ENCODE measurements at regions not wholly inside any gene's neighbourhood (a gene's known extent, or its start where the extent isn't known, plus 50 kb on each side); places are given as distances from the start of the nearest gene placed in this dataset.

DNA sequence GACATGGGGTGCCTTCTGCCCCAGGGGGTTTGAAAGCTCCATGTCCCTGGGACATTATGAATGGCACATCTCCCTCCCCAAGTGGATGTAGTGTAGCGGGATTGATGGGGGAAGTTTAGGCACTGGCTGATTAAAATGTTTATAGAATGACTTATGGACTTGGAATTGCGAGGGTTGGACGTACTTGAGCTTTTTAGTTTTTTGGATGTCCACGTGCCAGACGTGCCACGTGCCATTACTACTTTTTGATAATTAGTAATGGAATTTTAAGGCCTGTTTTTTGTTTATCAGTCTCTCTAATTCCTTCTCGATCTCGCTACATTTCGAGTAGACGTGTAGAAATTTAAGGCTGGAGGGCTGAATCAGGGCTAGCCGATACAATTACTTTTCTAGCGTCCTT lies 162.8 kb downstream of the TBXT start (continued):
- TF ChIP-seq, protein P1, sequence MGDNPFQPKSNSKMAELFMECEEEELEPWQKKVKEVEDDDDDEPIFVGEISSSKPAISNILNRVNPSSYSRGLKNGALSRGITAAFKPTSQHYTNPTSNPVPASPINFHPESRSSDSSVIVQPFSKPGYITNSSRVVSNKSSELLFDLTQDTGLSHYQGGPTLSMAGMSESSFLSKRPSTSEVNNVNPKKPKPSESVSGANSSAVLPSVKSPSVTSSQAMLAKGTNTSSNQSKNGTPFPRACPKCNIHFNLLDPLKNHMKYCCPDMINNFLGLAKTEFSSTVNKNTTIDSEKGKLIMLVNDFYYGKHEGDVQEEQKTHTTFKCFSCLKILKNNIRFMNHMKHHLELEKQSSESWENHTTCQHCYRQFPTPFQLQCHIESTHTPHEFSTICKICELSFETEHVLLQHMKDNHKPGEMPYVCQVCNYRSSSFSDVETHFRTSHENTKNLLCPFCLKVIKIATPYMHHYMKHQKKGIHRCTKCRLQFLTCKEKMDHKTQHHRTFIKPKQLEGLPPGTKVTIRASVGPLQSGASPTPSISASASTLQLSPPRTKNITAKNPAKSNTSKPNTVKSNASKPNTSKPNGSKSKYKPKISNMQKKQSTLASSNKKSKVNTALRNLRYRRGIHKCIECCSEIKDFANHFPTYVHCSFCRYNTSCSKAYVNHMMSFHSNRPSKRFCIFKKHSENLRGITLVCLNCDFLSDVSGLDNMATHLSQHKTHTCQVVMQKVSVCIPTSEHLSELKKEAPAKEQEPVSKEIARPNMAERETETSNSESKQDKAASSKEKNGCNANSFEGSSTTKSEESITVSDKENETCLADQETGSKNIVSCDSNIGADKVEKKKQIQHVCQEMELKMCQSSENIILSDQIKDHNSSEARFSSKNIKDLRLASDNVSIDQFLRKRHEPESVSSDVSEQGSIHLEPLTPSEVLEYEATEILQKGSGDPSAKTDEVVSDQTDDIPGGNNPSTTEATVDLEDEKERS (CRISPR knock-in tag; IDR thresholded peaks at IDR 0.05) = no peak
- TF ChIP-seq, protein P2, sequence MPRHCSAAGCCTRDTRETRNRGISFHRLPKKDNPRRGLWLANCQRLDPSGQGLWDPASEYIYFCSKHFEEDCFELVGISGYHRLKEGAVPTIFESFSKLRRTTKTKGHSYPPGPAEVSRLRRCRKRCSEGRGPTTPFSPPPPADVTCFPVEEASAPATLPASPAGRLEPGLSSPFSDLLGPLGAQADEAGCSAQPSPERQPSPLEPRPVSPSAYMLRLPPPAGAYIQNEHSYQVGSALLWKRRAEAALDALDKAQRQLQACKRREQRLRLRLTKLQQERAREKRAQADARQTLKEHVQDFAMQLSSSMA (CRISPR knock-in tag; IDR thresholded peaks at IDR 0.05) = no peak
- no peak for TF ChIP-seq NFRKB (IDR thresholded peaks at IDR 0.05)
- TF ChIP-seq IRX3 (CRISPR knock-in tag; IDR thresholded peaks at IDR 0.05; ENCODE audit: borderline replicate concordance, low read depth) = no peak
- no peak for TF ChIP-seq HOXD1 (CRISPR knock-in tag; IDR thresholded peaks at IDR 0.05)
- no peak for TF ChIP-seq CAMTA2 (CRISPR knock-in tag; IDR thresholded peaks at IDR 0.05; ENCODE audit: borderline replicate concordance)
- TF ChIP-seq PLRG1 (conservative IDR thresholded peaks at IDR 0.05) = no peak
- TF ChIP-seq ADNP (CRISPR knock-in tag; IDR thresholded peaks at IDR 0.05) = no peak

DNA sequence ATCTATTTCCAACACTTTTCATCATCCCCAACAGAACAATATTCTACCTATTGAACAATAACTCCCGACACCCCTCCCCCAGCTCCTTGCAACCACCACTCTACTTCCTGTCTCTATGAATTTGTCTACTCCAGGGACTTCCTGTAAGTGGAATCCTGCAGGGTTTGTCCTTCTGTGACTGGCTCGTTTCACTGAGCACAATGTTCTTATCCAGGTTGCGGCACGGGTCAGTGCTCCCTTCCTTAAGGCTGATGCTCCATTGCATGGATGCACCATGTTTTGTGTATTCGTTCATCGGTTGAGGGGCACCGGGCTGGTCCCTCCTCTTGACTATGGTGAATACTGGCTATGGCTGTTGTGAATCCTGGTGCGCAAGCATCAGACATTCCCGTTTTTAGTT lies 163.2 kb downstream of the TBXT start:
- ATAC-seq (no peak), FAIRE-seq (no peak), DNase-seq (ENCODE audit: low spot score) (no peak)
- H2AFZ ChIP-seq (ENCODE audit: low read length) = no peak overlapping the region
- H3K4me3 ChIP-seq (replicated peaks in 1 of 3; ENCODE audit: insufficient read depth in 1 of 3, low read depth in 2 of 3, low read length in 3 of 3) = no peak overlapping the region
- H3K36me3 ChIP-seq (replicated peaks in 1 of 2; ENCODE audit: control insufficient read depth in 1 of 2, insufficient read depth in 2 of 2, low read length in 2 of 2) = no peaks in the 10 kb centered on the region
- H3K4me2 ChIP-seq (ENCODE audit: low read depth, low read length) = no peak overlapping the region
- no peak overlapping the region for H3K27ac ChIP-seq (ENCODE audit: extremely low read length, insufficient read depth, low read length)
- no TSS peak for BruUV-seq (replicated peaks)
- no peak overlapping the region for H3K9ac ChIP-seq (ENCODE audit: insufficient read depth, low read depth, low read length)
- 39% methylated on average over 9 of the region's 9 CpGs for WGBS (ENCODE audit: low lambda C conversion rate)
- H3K79me2 ChIP-seq (ENCODE audit: insufficient read depth, low read length) = no peaks in the 10 kb centered on the region
- peaks cover 5 to 59% of the 10 kb centered on the region in 2 experiments for H3K27me3 ChIP-seq (ENCODE audit: control insufficient read depth in 1 of 2, insufficient read depth in 2 of 2, low read length in 2 of 2)
- in situ Hi-C loops (cut with HindIII; ENCODE audit: extremely low pct_ligation_motif_present, low pct_unique_long_range_greater_than_20kb) (no loop called here), intact Hi-C loops (cut with micrococcal nuclease; ENCODE audit: unreplicated experiment) (no loop called here)
- no peaks in the 10 kb centered on the region for H4K20me1 ChIP-seq (ENCODE audit: insufficient read depth, low read length)
- ChIA-PET POLR2A (no interaction called here), CTCF (ENCODE audit: low intra/inter-chr PET ratio, low total read pairs) (no interaction called here)
- H3K9me3 ChIP-seq (ENCODE audit: low read length) = no peaks in the 10 kb centered on the region
- H3K4me1 ChIP-seq (ENCODE audit: insufficient read depth, low read length) = no peaks in the 10 kb centered on the region
- TF ChIP-seq, protein P3, sequence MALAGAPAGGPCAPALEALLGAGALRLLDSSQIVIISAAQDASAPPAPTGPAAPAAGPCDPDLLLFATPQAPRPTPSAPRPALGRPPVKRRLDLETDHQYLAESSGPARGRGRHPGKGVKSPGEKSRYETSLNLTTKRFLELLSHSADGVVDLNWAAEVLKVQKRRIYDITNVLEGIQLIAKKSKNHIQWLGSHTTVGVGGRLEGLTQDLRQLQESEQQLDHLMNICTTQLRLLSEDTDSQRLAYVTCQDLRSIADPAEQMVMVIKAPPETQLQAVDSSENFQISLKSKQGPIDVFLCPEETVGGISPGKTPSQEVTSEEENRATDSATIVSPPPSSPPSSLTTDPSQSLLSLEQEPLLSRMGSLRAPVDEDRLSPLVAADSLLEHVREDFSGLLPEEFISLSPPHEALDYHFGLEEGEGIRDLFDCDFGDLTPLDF (CRISPR knock-in tag; IDR thresholded peaks at IDR 0.05) = no peak
- TF ChIP-seq ZNF263 (CRISPR knock-in tag; IDR thresholded peaks at IDR 0.05) (no peak), ATF7 (IDR thresholded peaks at IDR 0.05) (no peak), ATF7 (CRISPR knock-in tag; IDR thresholded peaks at IDR 0.05) (no peak), ZNF343 (CRISPR knock-in tag; IDR thresholded peaks at IDR 0.05) (no peak)
- TF ChIP-seq, protein P4, sequence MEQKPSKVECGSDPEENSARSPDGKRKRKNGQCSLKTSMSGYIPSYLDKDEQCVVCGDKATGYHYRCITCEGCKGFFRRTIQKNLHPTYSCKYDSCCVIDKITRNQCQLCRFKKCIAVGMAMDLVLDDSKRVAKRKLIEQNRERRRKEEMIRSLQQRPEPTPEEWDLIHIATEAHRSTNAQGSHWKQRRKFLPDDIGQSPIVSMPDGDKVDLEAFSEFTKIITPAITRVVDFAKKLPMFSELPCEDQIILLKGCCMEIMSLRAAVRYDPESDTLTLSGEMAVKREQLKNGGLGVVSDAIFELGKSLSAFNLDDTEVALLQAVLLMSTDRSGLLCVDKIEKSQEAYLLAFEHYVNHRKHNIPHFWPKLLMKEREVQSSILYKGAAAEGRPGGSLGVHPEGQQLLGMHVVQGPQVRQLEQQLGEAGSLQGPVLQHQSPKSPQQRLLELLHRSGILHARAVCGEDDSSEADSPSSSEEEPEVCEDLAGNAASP (CRISPR knock-in tag; IDR thresholded peaks at IDR 0.05; ENCODE audit: borderline replicate concordance) = no peak
